H9 (cell line): ENCODE measurements at regions not wholly inside any gene's neighbourhood (a gene's known extent, or its start where the extent isn't known, plus 50 kb on each side); places are given as distances from the start of the nearest gene placed in this dataset.

Experiments
- DNase-seq: peaks from one replicate; pipeline ENCODE4 v3.0.0-alpha.2; 2017
- H2AFZ ChIP-seq: one replicate; pipeline ENCODE4 v1.6.1; 2013; ENCODE audit warnings: mild to moderate bottlenecking, low read length, control low read depth, moderate library complexity
- H2AK5ac ChIP-seq: 2 replicates; pipeline ENCODE4 v1.6.1; 2013; ENCODE audit warnings: low read length, control low read depth, mixed read lengths; ENCODE audit not compliant: insufficient read length
- H2BK120ac ChIP-seq: one replicate; pipeline ENCODE4 v1.6.1; 2013; ENCODE audit warnings: low read depth, mild to moderate bottlenecking, low read length, control low read depth, inconsistent platforms; ENCODE audit not compliant: poor library complexity, severe bottlenecking
- H2BK12ac ChIP-seq: 2 replicates; pipeline ENCODE4 v1.6.1; 2013; ENCODE audit warnings: low read length, control low read depth, mixed read lengths, low read depth; ENCODE audit not compliant: insufficient read length
- H2BK15ac ChIP-seq: 2 replicates; pipeline ENCODE4 v1.6.1; 2013; ENCODE audit warnings: low read depth, low read length, control low read depth
- H2BK20ac ChIP-seq: one replicate; pipeline ENCODE4 v1.6.1; 2013; ENCODE audit warnings: low read depth, mild to moderate bottlenecking, low read length, control low read depth, inconsistent platforms; ENCODE audit not compliant: poor library complexity, severe bottlenecking
- H2BK5ac ChIP-seq: 2 replicates; pipeline ENCODE4 v1.6.1; 2013; ENCODE audit warnings: low read length, control low read depth, mixed read lengths; ENCODE audit not compliant: insufficient read length
- H3K14ac ChIP-seq: 2 replicates; pipeline ENCODE4 v1.6.1; 2013; ENCODE audit warnings: low read length, control low read depth; ENCODE audit not compliant: insufficient read depth
- H3K18ac ChIP-seq: 2 replicates; pipeline ENCODE4 v1.6.1; 2013; ENCODE audit warnings: low read depth, mild to moderate bottlenecking, mixed read lengths, low read length, control low read depth; ENCODE audit not compliant: insufficient read length
- H3K23ac ChIP-seq: 2 replicates; pipeline ENCODE4 v1.6.1; 2013; ENCODE audit warnings: low read length, control low read depth, mixed read lengths, low read depth; ENCODE audit not compliant: insufficient read length
- H3K23me2 ChIP-seq: 2 replicates; pipeline ENCODE4 v1.6.1; 2013; ENCODE audit warnings: low read depth, mild to moderate bottlenecking, mixed read lengths, low read length, control low read depth; ENCODE audit not compliant: insufficient read length, poor library complexity, severe bottlenecking
- H3K27ac ChIP-seq: 2 replicates; pipeline ENCODE4 v1.5.1; 2013; ENCODE audit warnings: low read length, control low read depth, mixed read lengths, low read depth; ENCODE audit not compliant: insufficient read length
- H3K27me3 ChIP-seq: 2 replicates; pipeline ENCODE4 v1.6.1; 2013; ENCODE audit warnings: low read length, control low read depth, inconsistent platforms; ENCODE audit not compliant: insufficient read depth
- H3K4ac ChIP-seq: 2 replicates; pipeline ENCODE4 v1.6.1; 2013; ENCODE audit warnings: low read depth, mild to moderate bottlenecking, control low read depth, inconsistent platforms, low read length, moderate library complexity
- H3K4me1 ChIP-seq: 2 replicates; pipeline ENCODE4 v1.6.1; 2013; ENCODE audit warnings: low read length, control low read depth, inconsistent platforms; ENCODE audit not compliant: insufficient read depth
- H3K4me2 ChIP-seq: 2 replicates; pipeline ENCODE4 v1.6.1; 2013; ENCODE audit warnings: low read length, control low read depth, mixed read lengths; ENCODE audit not compliant: insufficient read length, insufficient read depth
- H3K56ac ChIP-seq: 2 replicates; pipeline ENCODE4 v1.6.1; 2013; ENCODE audit warnings: low read depth, mild to moderate bottlenecking, mixed read lengths, low read length, control low read depth; ENCODE audit not compliant: insufficient read length
- H3K79me1 ChIP-seq: 2 replicates; pipeline ENCODE4 v1.6.1; 2013; ENCODE audit warnings: low read depth, mild to moderate bottlenecking, moderate library complexity, low read length, control low read depth, inconsistent platforms; ENCODE audit not compliant: insufficient read depth, poor library complexity, severe bottlenecking
- H3K79me2 ChIP-seq: 2 replicates; pipeline ENCODE4 v1.6.1; 2013; ENCODE audit warnings: low read length, control low read depth, inconsistent platforms; ENCODE audit not compliant: insufficient read depth
- H3K9ac ChIP-seq: 2 replicates; pipeline ENCODE4 v1.6.1; 2013; ENCODE audit warnings: low read length, control low read depth, mixed read lengths; ENCODE audit not compliant: insufficient read length; ENCODE audit errors: extremely low read depth
- H3K9me3 ChIP-seq: one replicate; pipeline ENCODE4 v1.6.1; 2013; ENCODE audit warnings: low read depth, low read length, inconsistent platforms; ENCODE audit not compliant: control insufficient read depth
- H3T11ph ChIP-seq: one replicate; pipeline ENCODE4 v1.6.1; 2013; ENCODE audit warnings: mild to moderate bottlenecking, low read length, control low read depth, inconsistent platforms
- H4K20me1 ChIP-seq: one replicate; pipeline ENCODE4 v1.6.1; 2013; ENCODE audit not compliant: control insufficient read depth, insufficient read length, insufficient read depth
- H4K5ac ChIP-seq: 2 replicates; pipeline ENCODE4 v1.6.1; 2013; ENCODE audit warnings: low read depth, mild to moderate bottlenecking, mixed read lengths, low read length, control low read depth; ENCODE audit not compliant: insufficient read length
- H4K8ac ChIP-seq: replicated peaks from 2 replicates; pipeline ENCODE4 v1.6.1; 2013; ENCODE audit warnings: low read length, control low read depth, mixed read lengths, low read depth; ENCODE audit not compliant: insufficient read length
- H4K91ac ChIP-seq: 2 replicates; pipeline ENCODE4 v1.6.1; 2013; ENCODE audit warnings: low read depth, mild to moderate bottlenecking, moderate library complexity, mixed read lengths, low read length, control low read depth; ENCODE audit not compliant: insufficient read length
- H3K27ac Mint-ChIP-seq, 3 experiments: 2 replicates in 2 of 3; 3 replicates in 1 of 3; pipeline ENCODE4 v1.8.0; 2020 to 2021; ENCODE audit warnings: mixed read lengths in 3 of 3, mild to moderate bottlenecking in 1 of 3, moderate library complexity in 1 of 3
- H3K27me3 Mint-ChIP-seq: 2 replicates; pipeline ENCODE4 v1.8.0; 2021; ENCODE audit warnings: low read depth, mild to moderate bottlenecking, moderate library complexity, mixed read lengths
- H3K36me3 Mint-ChIP-seq, 3 experiments: 2 replicates in 2 of 3; 3 replicates in 1 of 3; pipeline ENCODE4 v1.8.0; 2020 to 2021; ENCODE audit warnings: low read depth in 3 of 3, mixed read lengths in 3 of 3; ENCODE audit not compliant: insufficient read depth in 1 of 3
- H3K4me1 Mint-ChIP-seq, 2 experiments: 2 replicates each; pipeline ENCODE4 v1.8.0; 2020; ENCODE audit warnings: mixed read lengths in 2 of 2
- H3K4me3 Mint-ChIP-seq, 2 experiments: 2 replicates in 1 of 2; 3 replicates in 1 of 2; pipeline ENCODE4 v1.8.0; 2020 to 2021; ENCODE audit warnings: mild to moderate bottlenecking in 2 of 2, mixed read lengths in 2 of 2, moderate library complexity in 1 of 2
- H3K9me3 Mint-ChIP-seq, 2 experiments: 2 replicates in 1 of 2; 3 replicates in 1 of 2; pipeline ENCODE4 v1.8.0; 2020; ENCODE audit warnings: mild to moderate bottlenecking in 2 of 2, mixed read lengths in 2 of 2, moderate library complexity in 1 of 2
- CTCF ChIP-seq: fragments of 200-600 bp; sonication (generic); conservative IDR thresholded peaks from 3 replicates; pipeline ENCODE4 v1.8.0; 2021; ENCODE audit warnings: antibody characterized with exemption, mild to moderate bottlenecking
- WGBS: extraction: QIAGEN DNeasy Blood & Tissue Kit; methylation state at CpG from one replicate; pipeline ENCODE4 v1.1.7; 2013; ENCODE audit warnings: missing lambda C conversion rate, low lambda C conversion rate, mixed read lengths; ENCODE audit not compliant: insufficient read length; ENCODE audit errors: extremely low coverage; 5-methylcytosine and 5-hydroxymethylcytosine counted together

GRCh38 chr17:31650756-31651520 is 208.1 kb downstream of the COPRS start:
- Histone ChIP-seq H3K56ac (no peak overlapping the region), H3K4me1 (no peaks in the 10 kb centered on the region), H3K23ac (no peak overlapping the region), H4K8ac (no peak overlapping the region), H3T11ph (no peak overlapping the region), H3K23me2 (no peaks in the 10 kb centered on the region), H3K79me1 (no peaks in the 10 kb centered on the region), H3K14ac (no peak overlapping the region), H2AFZ (no peak overlapping the region), H3K79me2 (no peaks in the 10 kb centered on the region), H3K27ac (no peak overlapping the region), H4K91ac (no peak overlapping the region), H2AK5ac (no peak overlapping the region), H2BK5ac (no peak overlapping the region), H4K5ac (no peak overlapping the region), H2BK15ac (no peak overlapping the region), H3K4ac (no peak overlapping the region), H2BK120ac (no peak overlapping the region), H3K9me3 (peaks cover under 1% of the 10 kb centered on the region), H3K9ac (no peak overlapping the region), H4K20me1 (no peaks in the 10 kb centered on the region), H3K27me3 (no peaks in the 10 kb centered on the region), H3K4me2 (no peak overlapping the region), H2BK20ac (no peak overlapping the region), H3K18ac (no peak overlapping the region), H2BK12ac (no peak overlapping the region)
- no peak overlapping the region for H3K4me3 Mint-ChIP-seq
- H3K27ac Mint-ChIP-seq: no peak overlapping the region
- no peaks in the 10 kb centered on the region for H3K4me1 Mint-ChIP-seq
- peaks cover 17 to 20% of the 10 kb centered on the region in 2 experiments for H3K9me3 Mint-ChIP-seq
- TF ChIP-seq CTCF: no peak
- no peaks in the 10 kb centered on the region; the same call in 1 of the 2 replicates for H3K27me3 Mint-ChIP-seq
- peaks cover 0 to 4% (median 3%) of the 10 kb centered on the region in 3 experiments; a peak in 3 of 7 replicates for H3K36me3 Mint-ChIP-seq
- DNase-seq: no peak
- no CpG with 5 or more reads among the region's 5 CpGs for WGBS
